ENCODE measurements at regions not wholly inside any gene's neighbourhood (a gene's known extent, or its start where the extent isn't known, plus 50 kb on each side); places are given as distances from the start of the nearest gene placed in this dataset.
A peak's percentile ranks its signal among the peaks of the same experiment; 100 is the strongest.

GRCh38 chr16:14354561-14355351 is 275.3 kb downstream of the PARN start:
- no peak overlapping the region for H3K4me3 ChIP-seq (replicated peaks; ENCODE audit: insufficient read depth, low read length)
- peak in 1 of 2 experiments; percentile 35 for DNase-seq (ENCODE audit: low read depth in 1 of 2, low spot score in 1 of 2)
- no peak overlapping the region for H3K27ac ChIP-seq (replicated peaks)
- TF ChIP-seq REST (IDR thresholded peaks at IDR 0.05; ENCODE audit: insufficient replicate concordance, low read depth): no peak
- no peak for TF ChIP-seq GABPA (IDR thresholded peaks at IDR 0.05; ENCODE audit: low read depth)
- no peak for TF ChIP-seq CTCF (IDR thresholded peaks at IDR 0.05; ENCODE audit: insufficient read depth, low read length)
- no peak for TF ChIP-seq SPI1 (IDR thresholded peaks at IDR 0.05; ENCODE audit: borderline replicate concordance, low read depth)
- no peak for TF ChIP-seq POLR2AphosphoS5 (IDR thresholded peaks at IDR 0.05; ENCODE audit: low read depth)
- H3K27me3 ChIP-seq (ENCODE audit: insufficient read depth, poor library complexity, severe bottlenecking): no peaks in the 10 kb centered on the region

DNA sequence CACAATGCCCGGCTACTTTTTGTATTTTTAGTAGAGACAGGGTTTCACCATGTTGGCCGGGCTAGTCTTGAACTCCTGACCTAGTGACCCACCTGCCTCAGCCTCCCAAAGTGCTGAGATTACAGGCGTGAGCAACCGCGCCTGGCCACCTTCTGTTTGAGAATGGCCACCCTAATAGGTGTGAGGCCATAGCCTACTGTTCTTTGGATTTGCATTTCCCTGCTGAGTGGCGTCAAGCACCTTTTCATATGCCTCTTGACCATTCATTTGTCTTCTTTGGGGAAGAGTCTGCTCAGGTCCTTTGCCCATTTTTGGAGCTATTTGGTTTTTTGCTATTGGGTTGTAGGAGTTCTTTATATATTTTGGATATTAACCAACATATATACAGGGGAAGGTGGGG is 276.7 kb downstream of the PARN start:
- no peak overlapping the region for H3K27ac ChIP-seq (replicated peaks)
- no peak overlapping the region for H3K4me3 ChIP-seq (replicated peaks; ENCODE audit: insufficient read depth, low read length)
- no peak for DNase-seq (ENCODE audit: low read depth in 1 of 2, low spot score in 1 of 2)
- TF ChIP-seq POLR2AphosphoS5 (IDR thresholded peaks at IDR 0.05; ENCODE audit: low read depth) (no peak), REST (IDR thresholded peaks at IDR 0.05; ENCODE audit: insufficient replicate concordance, low read depth) (no peak), SPI1 (IDR thresholded peaks at IDR 0.05; ENCODE audit: borderline replicate concordance, low read depth) (no peak), CTCF (IDR thresholded peaks at IDR 0.05; ENCODE audit: insufficient read depth, low read length) (no peak), GABPA (IDR thresholded peaks at IDR 0.05; ENCODE audit: low read depth) (no peak)
- no peaks in the 10 kb centered on the region for H3K27me3 ChIP-seq (ENCODE audit: insufficient read depth, poor library complexity, severe bottlenecking)

DNA sequence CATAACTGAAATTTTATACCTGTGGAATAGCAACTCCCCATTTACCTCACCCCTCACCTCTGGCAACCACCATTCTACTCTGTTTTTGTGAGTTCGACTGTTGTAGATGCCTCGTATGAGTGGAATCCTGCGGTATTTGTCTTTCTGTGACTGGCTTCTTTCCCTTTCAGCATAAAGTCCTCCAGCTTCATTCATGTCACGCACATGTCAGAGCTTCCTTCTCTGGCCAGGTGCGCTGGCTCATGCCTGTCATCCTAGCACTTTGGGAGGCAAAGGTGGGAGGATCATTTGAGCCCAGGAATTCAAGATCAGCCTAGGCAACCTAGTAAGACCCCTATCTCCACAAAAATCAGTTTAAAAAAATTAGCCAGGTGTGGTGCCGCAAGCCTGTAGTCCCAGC is 278.4 kb downstream of the PARN start:
- no peak for DNase-seq (ENCODE audit: low read depth in 1 of 2, low spot score in 1 of 2)
- no peaks in the 10 kb centered on the region for H3K27me3 ChIP-seq (ENCODE audit: insufficient read depth, poor library complexity, severe bottlenecking)
- H3K27ac ChIP-seq (replicated peaks): no peak overlapping the region
- H3K4me3 ChIP-seq (replicated peaks; ENCODE audit: insufficient read depth, low read length): no peak overlapping the region
- TF ChIP-seq SPI1 (IDR thresholded peaks at IDR 0.05; ENCODE audit: borderline replicate concordance, low read depth) (no peak), GABPA (IDR thresholded peaks at IDR 0.05; ENCODE audit: low read depth) (no peak), POLR2AphosphoS5 (IDR thresholded peaks at IDR 0.05; ENCODE audit: low read depth) (no peak), CTCF (IDR thresholded peaks at IDR 0.05; ENCODE audit: insufficient read depth, low read length) (no peak), REST (IDR thresholded peaks at IDR 0.05; ENCODE audit: insufficient replicate concordance, low read depth) (no peak)
